NCI-H2171 (cell line): ENCODE measurements at regions not wholly inside any gene's neighbourhood (a gene's known extent, or its start where the extent isn't known, plus 50 kb on each side); places are given as distances from the start of the nearest gene placed in this dataset.
A peak's percentile ranks its signal among the peaks of the same experiment; 100 is the strongest.
"Not testable (repeated sequence)": the region's sequence is repeated elsewhere in the genome, so short reads cannot be mapped to it uniquely, and the experiment has no call there.

ENCODE experiments used
- DNase-seq: peaks from one replicate; lab custom pipeline; 2025; lab: John Stamatoyannopoulos, UW

- DNase-seq, result no peak
Measured at GRCh38 chr21:33121715-33122475, 52.0 kb downstream of the OLIG1 start.

- DNase-seq, result no peak
Measured at GRCh38 chr21:33122507-33122906, 52.6 kb downstream of the OLIG1 start.

- no peak for DNase-seq
Measured at GRCh38 chr21:33123374-33124123, 53.6 kb downstream of the OLIG1 start.

- no peak for DNase-seq
Measured at GRCh38 chr21:33124889-33125288, 54.9 kb downstream of the OLIG1 start.

- no peak for DNase-seq
Measured at GRCh38 chr21:33125680-33126375, 55.9 kb downstream of the OLIG1 start.

GRCh38 chr21:33126569-33126968 lies 56.6 kb downstream of the OLIG1 start:
- DNase-seq, result no peak

- DNase-seq, result no peak
Measured at GRCh38 chr21:33127154-33127867, 57.4 kb downstream of the OLIG1 start.

- no peak for DNase-seq
Measured at GRCh38 chr21:33127868-33128242, 57.9 kb downstream of the OLIG1 start.

- DNase-seq, result no peak
Measured at GRCh38 chr21:33128538-33128937, 58.6 kb downstream of the OLIG1 start.

- DNase-seq, result no peak
Measured at GRCh38 chr21:33132054-33132453, 62.1 kb downstream of the OLIG1 start.

GRCh38 chr21:33133892-33134291 lies 64.0 kb downstream of the OLIG1 start:
- DNase-seq, result no peak

GRCh38 chr21:33135925-33136324 lies 66.0 kb downstream of the OLIG1 start:
- DNase-seq, result peak; percentile 74

GRCh38 chr21:33136847-33137502 lies 67.0 kb downstream of the OLIG1 start:
- no peak for DNase-seq

- DNase-seq, result no peak
Measured at GRCh38 chr21:33139084-33139483, 69.1 kb downstream of the OLIG1 start.

GRCh38 chr21:33140288-33140687 lies 70.3 kb downstream of the OLIG1 start:
- no peak for DNase-seq

- no peak for DNase-seq
Measured at GRCh38 chr21:33146467-33146866, 76.5 kb downstream of the OLIG1 start.

GRCh38 chr21:33149181-33149580 lies 79.2 kb downstream of the OLIG1 start:
- peak; percentile 72 for DNase-seq

- not testable (repeated sequence) for DNase-seq
Measured at GRCh38 chr21:33150968-33151367, 78.8 kb upstream of the IFNAR2 start.

GRCh38 chr21:33151941-33152731 lies 77.6 kb upstream of the IFNAR2 start:
- DNase-seq, result peak; percentile 72

- DNase-seq, result no peak
Measured at GRCh38 chr21:33152732-33153130, 77.0 kb upstream of the IFNAR2 start.

GRCh38 chr21:33155005-33155404 lies 74.7 kb upstream of the IFNAR2 start:
- DNase-seq, result no peak
